ENCODE measurements at regions not wholly inside any gene's neighbourhood (a gene's known extent, or its start where the extent isn't known, plus 50 kb on each side); places are given as distances from the start of the nearest gene placed in this dataset.

DNA sequence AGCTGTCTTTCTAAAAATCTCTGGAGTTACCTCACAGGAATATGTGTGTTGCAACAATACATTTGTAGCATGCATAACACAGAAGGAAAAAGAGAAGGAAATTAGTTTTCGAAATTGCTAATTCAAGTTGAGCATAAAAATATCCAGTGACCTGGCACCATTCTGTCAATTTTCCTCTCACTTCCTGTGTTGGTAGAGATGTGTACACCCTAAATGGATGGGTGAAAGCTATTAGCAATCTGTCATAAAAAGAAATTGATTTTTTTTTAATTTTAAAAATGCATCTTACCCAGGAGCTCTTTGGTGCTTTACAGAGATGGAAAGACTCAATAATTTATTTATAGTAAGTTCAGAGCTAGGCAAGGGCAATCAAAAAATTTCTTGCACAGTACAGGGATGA, 333.3 kb upstream of the TMEM229A start:
- H3K36me3 ChIP-seq (ENCODE audit: control insufficient read depth in 2 of 2, extremely low read depth in 1 of 2, insufficient read depth in 1 of 2, low read length in 1 of 2), result no peaks in the 10 kb centered on the region
- no peak overlapping the region for H3K4me3 Mint-ChIP-seq
- H3K9me3 ChIP-seq, result no peaks in the 10 kb centered on the region
- DNase-seq, result no peak
- no peak overlapping the region for H3K27ac Mint-ChIP-seq
- ChIA-PET CTCF (no interaction called here), POLR2A (no interaction called here)
- ATAC-seq (replicated peaks in 1 of 4), result no peak
- H3K36me3 Mint-ChIP-seq, result no peaks in the 10 kb centered on the region
- no peak overlapping the region for H3K4me3 ChIP-seq (ENCODE audit: control insufficient read depth in 1 of 2, extremely low read depth in 1 of 2, low read length in 1 of 2)
- H3K4me1 ChIP-seq (ENCODE audit: control insufficient read depth in 1 of 2, extremely low read depth in 1 of 2, insufficient read depth in 2 of 2, low read length in 2 of 2), result no peaks in the 10 kb centered on the region
- no CpG with 5 or more reads among the region's 1 CpG for WGBS (ENCODE audit: insufficient coverage)
- H3K9me3 Mint-ChIP-seq, result peaks cover 10 to 20% (median 12%) of the 10 kb centered on the region in 3 donors
- no peaks in the 10 kb centered on the region for H3K4me1 Mint-ChIP-seq
- no peak overlapping the region for H3K27ac ChIP-seq (ENCODE audit: low read length)
- no peaks in the 10 kb centered on the region for H3K27me3 Mint-ChIP-seq
- no peaks in the 10 kb centered on the region for H3K27me3 ChIP-seq (replicated peaks in 1 of 2; ENCODE audit: control insufficient read depth in 2 of 2, extremely low read depth in 1 of 2, insufficient read depth in 2 of 2, low read length in 1 of 2)

DNA sequence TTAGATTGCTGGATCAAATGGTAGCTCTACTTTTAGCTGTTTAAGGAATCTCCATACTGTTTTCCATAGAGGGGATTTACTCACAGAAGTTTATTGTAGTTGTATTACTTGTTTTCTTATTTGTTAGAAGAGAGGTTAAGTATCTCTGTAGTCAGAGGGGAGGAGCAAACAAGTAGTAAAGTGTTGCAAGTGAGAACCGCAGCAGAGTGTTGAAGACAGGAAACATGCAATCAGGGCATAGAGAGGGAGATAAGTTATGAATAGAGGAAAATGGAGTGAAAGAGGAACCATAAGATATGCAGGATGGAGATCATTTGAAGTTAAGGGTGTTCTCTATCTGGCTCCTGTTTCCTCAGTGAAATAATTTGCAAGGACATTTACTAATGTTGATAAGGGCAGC, 331.4 kb upstream of the TMEM229A start:
- Histone ChIP-seq H3K4me1 (ENCODE audit: control insufficient read depth in 1 of 2, extremely low read depth in 1 of 2, insufficient read depth in 2 of 2, low read length in 2 of 2) (no peaks in the 10 kb centered on the region), H3K36me3 (ENCODE audit: control insufficient read depth in 2 of 2, extremely low read depth in 1 of 2, insufficient read depth in 1 of 2, low read length in 1 of 2) (no peaks in the 10 kb centered on the region), H3K4me3 (ENCODE audit: control insufficient read depth in 1 of 2, extremely low read depth in 1 of 2, low read length in 1 of 2) (no peak overlapping the region), H3K9me3 (no peaks in the 10 kb centered on the region), H3K27me3 (replicated peaks in 1 of 2; ENCODE audit: control insufficient read depth in 2 of 2, extremely low read depth in 1 of 2, insufficient read depth in 2 of 2, low read length in 1 of 2) (no peaks in the 10 kb centered on the region), H3K27ac (ENCODE audit: low read length) (no peak overlapping the region)
- Mint-ChIP-seq H3K36me3 (no peaks in the 10 kb centered on the region), H3K27me3 (no peaks in the 10 kb centered on the region), H3K27ac (no peak overlapping the region), H3K4me3 (no peak overlapping the region), H3K9me3 (peaks cover 12 to 24% (median 14%) of the 10 kb centered on the region in 3 donors), H3K4me1 (no peaks in the 10 kb centered on the region)
- ChIA-PET CTCF (no interaction called here), POLR2A (no interaction called here)
- WGBS (ENCODE audit: insufficient coverage), result 27% methylated on average over 1 of the region's 1 CpG
- ATAC-seq (replicated peaks in 1 of 4), result no peak
- no peak for DNase-seq

- no peaks in the 10 kb centered on the region for H3K9me3 ChIP-seq
- Mint-ChIP-seq H3K4me1 (no peaks in the 10 kb centered on the region), H3K4me3 (no peak overlapping the region), H3K27ac (no peak overlapping the region), H3K36me3 (no peaks in the 10 kb centered on the region), H3K27me3 (no peaks in the 10 kb centered on the region), H3K9me3 (peaks cover under 1 to 5% (median 3%) of the 10 kb centered on the region in 3 donors)
- no peak overlapping the region for H3K4me3 ChIP-seq (ENCODE audit: control insufficient read depth in 1 of 2, extremely low read depth in 1 of 2, low read length in 1 of 2)
- no peaks in the 10 kb centered on the region for H3K36me3 ChIP-seq (ENCODE audit: control insufficient read depth in 2 of 2, extremely low read depth in 1 of 2, insufficient read depth in 1 of 2, low read length in 1 of 2)
- ChIA-PET POLR2A (no interaction called here), CTCF (interaction anchor here in 1 of 2 donors (0.7 kb wide), 1 partner anchor 9 kb away, joined by 3 read pairs; no protein-coding TSS in a partner anchor)
- no peaks in the 10 kb centered on the region for H3K27me3 ChIP-seq (replicated peaks in 1 of 2; ENCODE audit: control insufficient read depth in 2 of 2, extremely low read depth in 1 of 2, insufficient read depth in 2 of 2, low read length in 1 of 2)
- no peak overlapping the region for H3K27ac ChIP-seq (ENCODE audit: low read length)
- DNase-seq (no peak), ATAC-seq (replicated peaks in 1 of 4) (no peak)
- no peaks in the 10 kb centered on the region for H3K4me1 ChIP-seq (ENCODE audit: control insufficient read depth in 1 of 2, extremely low read depth in 1 of 2, insufficient read depth in 2 of 2, low read length in 2 of 2)
Measured at GRCh38 chr7:124354201-124354600, 321.3 kb upstream of the TMEM229A start.

GRCh38 chr7:124351950-124352349, 319.1 kb upstream of the TMEM229A start:
- ATAC-seq (replicated peaks in 1 of 4), result no peak
- Mint-ChIP-seq H3K4me3 (no peak overlapping the region), H3K9me3 (peaks cover 4 to 16% (median 5%) of the 10 kb centered on the region in 3 donors), H3K4me1 (no peaks in the 10 kb centered on the region), H3K27me3 (no peaks in the 10 kb centered on the region), H3K27ac (no peak overlapping the region), H3K36me3 (no peaks in the 10 kb centered on the region)
- no peak for DNase-seq
- POLR2A ChIA-PET, result no interaction called here
- no peaks in the 10 kb centered on the region for H3K36me3 ChIP-seq (ENCODE audit: control insufficient read depth in 2 of 2, extremely low read depth in 1 of 2, insufficient read depth in 1 of 2, low read length in 1 of 2)
- H3K4me3 ChIP-seq (ENCODE audit: control insufficient read depth in 1 of 2, extremely low read depth in 1 of 2, low read length in 1 of 2), result no peak overlapping the region
- no peaks in the 10 kb centered on the region for H3K27me3 ChIP-seq (replicated peaks in 1 of 2; ENCODE audit: control insufficient read depth in 2 of 2, extremely low read depth in 1 of 2, insufficient read depth in 2 of 2, low read length in 1 of 2)
- WGBS (ENCODE audit: insufficient coverage), result 83% methylated on average over 4 of the region's 8 CpGs
- CTCF ChIA-PET, result no interaction called here
- H3K9me3 ChIP-seq, result no peaks in the 10 kb centered on the region
- no peaks in the 10 kb centered on the region for H3K4me1 ChIP-seq (ENCODE audit: control insufficient read depth in 1 of 2, extremely low read depth in 1 of 2, insufficient read depth in 2 of 2, low read length in 2 of 2)
- no peak overlapping the region for H3K27ac ChIP-seq (ENCODE audit: low read length)

GRCh38 chr7:124349443-124349842, 316.6 kb upstream of the TMEM229A start:
- Mint-ChIP-seq H3K27me3 (no peaks in the 10 kb centered on the region), H3K4me1 (no peaks in the 10 kb centered on the region), H3K9me3 (peaks cover 13 to 34% (median 15%) of the 10 kb centered on the region in 3 donors), H3K4me3 (no peak overlapping the region), H3K27ac (no peak overlapping the region), H3K36me3 (no peaks in the 10 kb centered on the region)
- ATAC-seq (replicated peaks in 1 of 4) (no peak), DNase-seq (no peak)
- Histone ChIP-seq H3K36me3 (ENCODE audit: control insufficient read depth in 2 of 2, extremely low read depth in 1 of 2, insufficient read depth in 1 of 2, low read length in 1 of 2) (no peaks in the 10 kb centered on the region), H3K4me1 (ENCODE audit: control insufficient read depth in 1 of 2, extremely low read depth in 1 of 2, insufficient read depth in 2 of 2, low read length in 2 of 2) (no peaks in the 10 kb centered on the region), H3K27me3 (replicated peaks in 1 of 2; ENCODE audit: control insufficient read depth in 2 of 2, extremely low read depth in 1 of 2, insufficient read depth in 2 of 2, low read length in 1 of 2) (no peaks in the 10 kb centered on the region), H3K4me3 (ENCODE audit: control insufficient read depth in 1 of 2, extremely low read depth in 1 of 2, low read length in 1 of 2) (no peak overlapping the region), H3K27ac (ENCODE audit: low read length) (no peak overlapping the region), H3K9me3 (no peaks in the 10 kb centered on the region)
- ChIA-PET POLR2A (no interaction called here), CTCF (no interaction called here)
- WGBS (ENCODE audit: insufficient coverage), result 50% methylated on average over 2 of the region's 2 CpGs

DNA sequence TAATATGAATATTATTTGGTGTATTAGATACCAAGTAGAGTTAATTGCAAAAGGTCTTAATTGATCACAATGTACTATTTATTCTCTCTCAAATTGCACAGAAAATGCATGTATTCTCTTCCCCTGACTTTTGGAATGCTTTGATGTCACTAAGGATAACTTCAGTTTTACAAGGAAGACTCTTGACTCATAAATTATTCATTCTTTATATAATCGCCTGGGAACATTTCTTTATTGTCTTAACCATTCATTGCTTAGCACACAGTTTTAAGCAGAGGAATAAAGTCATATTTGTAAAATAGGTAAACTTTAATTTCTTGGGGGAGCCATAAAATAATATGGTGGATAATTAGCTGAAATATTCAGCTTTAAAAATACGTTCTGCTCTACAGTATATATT, 306.0 kb upstream of the TMEM229A start:
- POLR2A ChIA-PET, result no interaction called here
- Mint-ChIP-seq H3K4me1 (no peaks in the 10 kb centered on the region), H3K27me3 (no peaks in the 10 kb centered on the region), H3K36me3 (no peaks in the 10 kb centered on the region), H3K27ac (no peak overlapping the region), H3K4me3 (no peak overlapping the region), H3K9me3 (peaks cover 7 to 9% (median 8%) of the 10 kb centered on the region in 3 donors)
- WGBS (ENCODE audit: insufficient coverage), result no CpG with 5 or more reads among the region's 2 CpGs
- Histone ChIP-seq H3K9me3 (no peaks in the 10 kb centered on the region), H3K36me3 (ENCODE audit: control insufficient read depth in 2 of 2, extremely low read depth in 1 of 2, insufficient read depth in 1 of 2, low read length in 1 of 2) (no peaks in the 10 kb centered on the region), H3K4me3 (ENCODE audit: control insufficient read depth in 1 of 2, extremely low read depth in 1 of 2, low read length in 1 of 2) (no peak overlapping the region), H3K27me3 (replicated peaks in 1 of 2; ENCODE audit: control insufficient read depth in 2 of 2, extremely low read depth in 1 of 2, insufficient read depth in 2 of 2, low read length in 1 of 2) (no peaks in the 10 kb centered on the region), H3K27ac (ENCODE audit: low read length) (no peak overlapping the region), H3K4me1 (ENCODE audit: control insufficient read depth in 1 of 2, extremely low read depth in 1 of 2, insufficient read depth in 2 of 2, low read length in 2 of 2) (no peaks in the 10 kb centered on the region)
- CTCF ChIA-PET, result no interaction called here
- ATAC-seq (replicated peaks in 1 of 4), result no peak
- no peak for DNase-seq

DNA sequence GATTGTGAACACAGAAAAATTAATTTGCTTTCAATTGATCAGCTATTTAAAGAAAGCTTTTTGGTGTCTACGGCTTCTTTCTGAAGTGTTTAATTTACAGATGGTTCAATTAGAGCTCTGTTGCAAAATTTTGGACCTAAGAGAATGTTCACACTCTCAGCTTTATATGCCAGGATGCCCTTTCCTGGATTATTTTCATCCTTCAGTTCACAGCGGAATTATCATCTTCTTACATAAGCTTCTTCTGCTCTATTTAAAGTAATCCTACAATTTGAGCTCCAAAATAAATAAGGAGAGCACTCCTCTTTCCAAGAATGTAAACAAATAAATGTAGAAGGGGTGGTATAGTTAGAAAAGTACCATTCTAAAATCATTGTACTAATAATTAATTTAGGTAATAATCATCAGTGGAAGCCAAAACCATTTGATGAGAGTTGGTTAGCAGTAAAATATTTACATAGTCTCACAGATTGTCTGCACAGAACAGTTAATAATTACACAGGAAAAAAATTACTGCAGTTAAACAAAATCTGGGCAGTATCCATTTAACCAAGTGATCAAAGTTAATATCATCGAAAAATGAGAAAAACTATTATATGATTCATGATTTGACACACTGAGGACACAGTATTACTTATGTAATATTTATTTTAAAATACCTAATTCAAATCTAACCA, 298.0 kb upstream of the TMEM229A start:
- Mint-ChIP-seq H3K27me3 (no peaks in the 10 kb centered on the region), H3K4me3 (no peak overlapping the region), H3K4me1 (no peaks in the 10 kb centered on the region), H3K36me3 (no peaks in the 10 kb centered on the region), H3K27ac (no peak overlapping the region), H3K9me3 (peaks cover 0 to 17% (median 5%) of the 10 kb centered on the region in 3 donors)
- Histone ChIP-seq H3K4me3 (ENCODE audit: control insufficient read depth in 1 of 2, extremely low read depth in 1 of 2, low read length in 1 of 2) (no peak overlapping the region), H3K27me3 (replicated peaks in 1 of 2; ENCODE audit: control insufficient read depth in 2 of 2, extremely low read depth in 1 of 2, insufficient read depth in 2 of 2, low read length in 1 of 2) (no peaks in the 10 kb centered on the region), H3K9me3 (no peaks in the 10 kb centered on the region), H3K36me3 (ENCODE audit: control insufficient read depth in 2 of 2, extremely low read depth in 1 of 2, insufficient read depth in 1 of 2, low read length in 1 of 2) (no peaks in the 10 kb centered on the region), H3K27ac (ENCODE audit: low read length) (no peak overlapping the region), H3K4me1 (ENCODE audit: control insufficient read depth in 1 of 2, extremely low read depth in 1 of 2, insufficient read depth in 2 of 2, low read length in 2 of 2) (no peaks in the 10 kb centered on the region)
- POLR2A ChIA-PET, result no interaction called here
- CTCF ChIA-PET, result no interaction called here
- no CpG with 5 or more reads among the region's 3 CpGs for WGBS (ENCODE audit: insufficient coverage)
- no peak for DNase-seq
- no peak for ATAC-seq (replicated peaks in 1 of 4)
